Activated T-cell treated with anti-CD3 and anti-CD28 coated beads, Interleukin-2, amount 50 U/mL, for 24 hours (primary cell): ENCODE measurements at regions not wholly inside any gene's neighbourhood (a gene's known extent, or its start where the extent isn't known, plus 50 kb on each side); places are given as distances from the start of the nearest gene placed in this dataset.

Experiments used
- DNase-seq: peaks from one replicate; pipeline ENCODE4 v3.0.0-alpha.2; 2020
- H3K27ac Mint-ChIP-seq: 2 replicates; pipeline ENCODE4 v1.8.0; 2020; ENCODE audit warnings: mild to moderate bottlenecking, mixed read lengths
- H3K27me3 Mint-ChIP-seq: 2 replicates; pipeline ENCODE4 v1.8.0; 2020; ENCODE audit warnings: mixed read lengths
- H3K36me3 Mint-ChIP-seq: 2 replicates; pipeline ENCODE4 v1.8.0; 2020; ENCODE audit warnings: low read depth, mixed read lengths
- H3K4me1 Mint-ChIP-seq: 2 replicates; pipeline ENCODE4 v1.8.0; 2020; ENCODE audit warnings: low read depth, mixed read lengths
- H3K4me3 Mint-ChIP-seq: 2 replicates; pipeline ENCODE4 v1.8.0; 2020; ENCODE audit warnings: mild to moderate bottlenecking, moderate library complexity, mixed read lengths
- H3K9me3 Mint-ChIP-seq: 2 replicates; pipeline ENCODE4 v1.8.0; 2020; ENCODE audit warnings: mixed read lengths

GRCh38 chr4:148810461-148810860 lies 368.2 kb upstream of the NR3C2 start:
- H3K9me3 Mint-ChIP-seq = peaks cover 6% of the 10 kb centered on the region
- no peak overlapping the region for H3K4me3 Mint-ChIP-seq
- H3K4me1 Mint-ChIP-seq = no peaks in the 10 kb centered on the region
- no peaks in the 10 kb centered on the region for H3K36me3 Mint-ChIP-seq
- H3K27me3 Mint-ChIP-seq = peaks cover 3% of the 10 kb centered on the region
- H3K27ac Mint-ChIP-seq = no peak overlapping the region
- no peak for DNase-seq

DNA sequence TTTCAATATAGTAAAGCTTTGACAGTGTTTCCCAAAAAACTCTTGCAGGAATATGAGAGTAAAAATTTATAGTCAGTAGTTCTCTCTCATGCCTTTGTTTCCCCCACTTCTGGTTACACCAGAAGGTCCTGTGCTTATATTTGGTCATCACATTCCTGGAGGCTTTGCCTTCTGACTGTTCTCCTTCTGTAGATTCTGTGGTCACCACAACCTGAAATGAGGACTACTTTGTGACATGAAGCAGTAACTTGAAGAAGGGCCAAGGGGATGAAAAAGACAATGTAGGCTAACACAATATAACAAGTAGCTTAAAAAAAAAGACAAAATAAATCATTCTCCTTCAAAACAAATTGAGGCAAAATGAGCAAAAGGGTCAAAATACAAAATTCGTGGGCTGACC lies 366.2 kb upstream of the NR3C2 start:
- peaks cover 3% of the 10 kb centered on the region for H3K27me3 Mint-ChIP-seq
- peaks cover 6% of the 10 kb centered on the region for H3K9me3 Mint-ChIP-seq
- no peak overlapping the region for H3K27ac Mint-ChIP-seq
- H3K4me3 Mint-ChIP-seq = no peak overlapping the region
- no peak for DNase-seq
- H3K36me3 Mint-ChIP-seq = no peaks in the 10 kb centered on the region
- H3K4me1 Mint-ChIP-seq = no peaks in the 10 kb centered on the region

DNA sequence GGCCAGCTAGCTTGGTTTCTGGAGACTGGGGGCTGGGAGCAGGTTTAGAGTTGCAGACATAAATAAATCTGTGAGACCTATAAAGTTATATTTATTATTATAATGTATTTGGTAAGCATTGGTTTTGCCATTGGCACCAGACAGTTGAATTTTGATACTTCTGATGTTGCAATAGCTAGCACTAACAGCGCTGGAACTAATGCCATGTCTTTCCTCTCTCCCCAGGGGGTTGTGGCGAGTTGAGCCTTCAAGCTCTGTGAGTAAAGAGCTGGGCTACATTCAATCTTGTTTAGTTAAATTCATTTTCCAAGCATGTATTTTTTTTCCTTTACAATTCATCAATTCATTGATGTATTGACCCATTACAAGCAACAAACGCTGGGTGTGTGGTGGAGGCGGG lies 358.7 kb upstream of the NR3C2 start:
- H3K9me3 Mint-ChIP-seq = peaks cover 2% of the 10 kb centered on the region
- H3K36me3 Mint-ChIP-seq = no peaks in the 10 kb centered on the region
- H3K4me1 Mint-ChIP-seq = no peaks in the 10 kb centered on the region
- no peak for DNase-seq
- no peak overlapping the region for H3K4me3 Mint-ChIP-seq
- peaks cover 2% of the 10 kb centered on the region for H3K27me3 Mint-ChIP-seq
- no peak overlapping the region for H3K27ac Mint-ChIP-seq

DNA sequence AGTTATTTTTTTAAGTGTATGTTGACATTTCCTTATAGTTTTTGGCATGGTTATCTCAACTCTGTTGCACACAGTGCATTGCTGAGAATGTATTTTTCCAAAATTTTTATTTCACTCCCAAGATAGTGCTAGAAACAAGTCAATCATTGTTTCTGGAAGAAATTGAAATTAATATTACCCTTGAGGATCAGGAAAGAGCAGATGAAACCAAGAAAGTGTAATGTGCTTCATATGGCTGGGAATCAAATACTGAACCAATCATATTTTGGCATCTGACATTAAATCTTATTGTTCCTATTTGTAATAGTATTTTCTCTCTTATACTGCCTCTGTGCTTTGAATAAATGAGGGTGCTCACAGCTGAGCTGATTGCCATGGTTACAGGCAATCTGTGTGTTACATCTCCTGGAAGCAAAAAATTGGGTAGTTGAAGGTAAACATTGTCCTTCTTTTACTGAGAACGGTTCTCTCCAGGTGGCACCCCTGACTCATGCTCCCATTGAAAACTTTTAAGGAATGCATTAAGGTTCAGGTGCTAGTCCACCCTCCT lies 358.2 kb upstream of the NR3C2 start:
- DNase-seq = no peak
- Mint-ChIP-seq H3K27ac (no peak overlapping the region), H3K36me3 (no peaks in the 10 kb centered on the region), H3K27me3 (no peaks in the 10 kb centered on the region), H3K4me3 (no peak overlapping the region), H3K4me1 (no peaks in the 10 kb centered on the region), H3K9me3 (no peaks in the 10 kb centered on the region)

DNA sequence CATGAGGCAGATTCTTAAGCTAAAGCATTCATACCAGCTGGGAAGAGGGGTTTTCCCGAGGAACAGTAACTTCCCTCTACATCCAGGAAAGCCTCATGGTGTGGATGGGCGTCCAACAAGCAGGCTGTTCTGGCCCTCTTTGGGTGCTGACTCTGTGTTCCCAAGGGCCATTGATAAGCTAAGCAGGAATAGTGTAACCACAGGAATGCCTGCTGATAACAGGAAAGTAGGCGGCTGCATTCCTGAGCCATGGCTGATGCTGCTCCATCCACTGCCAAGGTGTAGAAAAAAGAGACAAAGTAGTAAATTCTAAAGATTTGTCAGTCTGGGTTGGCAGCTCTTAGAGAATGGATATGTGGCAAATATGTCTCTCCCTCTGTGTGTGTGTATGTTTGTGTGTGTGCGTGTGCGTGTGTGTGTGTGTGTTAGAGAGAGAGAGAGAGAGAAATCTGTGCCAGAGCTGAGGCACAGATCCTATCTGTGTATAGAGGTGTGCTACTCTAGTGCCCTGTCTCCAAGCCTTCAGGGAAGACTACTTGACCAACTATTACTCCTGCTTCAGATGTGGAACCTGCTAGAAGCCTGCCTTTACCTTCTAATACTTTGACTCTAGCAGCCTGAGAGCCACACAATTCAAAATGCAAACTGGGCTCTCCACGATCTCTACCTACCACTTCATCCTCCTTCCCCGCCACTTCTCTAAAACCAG lies 353.1 kb upstream of the NR3C2 start:
- no peaks in the 10 kb centered on the region for H3K36me3 Mint-ChIP-seq
- H3K27me3 Mint-ChIP-seq = no peaks in the 10 kb centered on the region
- H3K4me3 Mint-ChIP-seq = no peak overlapping the region
- H3K9me3 Mint-ChIP-seq = no peaks in the 10 kb centered on the region
- no peak for DNase-seq
- no peak overlapping the region for H3K27ac Mint-ChIP-seq
- H3K4me1 Mint-ChIP-seq = no peaks in the 10 kb centered on the region

- Mint-ChIP-seq H3K4me3 (no peak overlapping the region), H3K9me3 (no peaks in the 10 kb centered on the region), H3K36me3 (no peaks in the 10 kb centered on the region), H3K27ac (no peak overlapping the region), H3K27me3 (no peaks in the 10 kb centered on the region), H3K4me1 (no peaks in the 10 kb centered on the region)
- DNase-seq = no peak
Observed at GRCh38 chr4:148793221-148793620, 351.0 kb upstream of the NR3C2 start.

- Mint-ChIP-seq H3K36me3 (no peaks in the 10 kb centered on the region), H3K4me3 (no peak overlapping the region)
Observed at GRCh38 chr4:148790691-148791090, 348.5 kb upstream of the NR3C2 start.

GRCh38 chr4:148790246-148790645 lies 348.0 kb upstream of the NR3C2 start:
- Mint-ChIP-seq H3K27ac (no peak overlapping the region), H3K4me3 (no peak overlapping the region), H3K4me1 (no peaks in the 10 kb centered on the region), H3K27me3 (no peaks in the 10 kb centered on the region), H3K36me3 (no peaks in the 10 kb centered on the region), H3K9me3 (no peaks in the 10 kb centered on the region)
- no peak for DNase-seq

More at GRCh38 chr4:148790691-148791090, 348.5 kb upstream of the NR3C2 start:
- DNase-seq = no peak
- H3K27me3 Mint-ChIP-seq = no peaks in the 10 kb centered on the region
- H3K9me3 Mint-ChIP-seq = no peaks in the 10 kb centered on the region
- no peaks in the 10 kb centered on the region for H3K4me1 Mint-ChIP-seq
- no peak overlapping the region for H3K27ac Mint-ChIP-seq

DNA sequence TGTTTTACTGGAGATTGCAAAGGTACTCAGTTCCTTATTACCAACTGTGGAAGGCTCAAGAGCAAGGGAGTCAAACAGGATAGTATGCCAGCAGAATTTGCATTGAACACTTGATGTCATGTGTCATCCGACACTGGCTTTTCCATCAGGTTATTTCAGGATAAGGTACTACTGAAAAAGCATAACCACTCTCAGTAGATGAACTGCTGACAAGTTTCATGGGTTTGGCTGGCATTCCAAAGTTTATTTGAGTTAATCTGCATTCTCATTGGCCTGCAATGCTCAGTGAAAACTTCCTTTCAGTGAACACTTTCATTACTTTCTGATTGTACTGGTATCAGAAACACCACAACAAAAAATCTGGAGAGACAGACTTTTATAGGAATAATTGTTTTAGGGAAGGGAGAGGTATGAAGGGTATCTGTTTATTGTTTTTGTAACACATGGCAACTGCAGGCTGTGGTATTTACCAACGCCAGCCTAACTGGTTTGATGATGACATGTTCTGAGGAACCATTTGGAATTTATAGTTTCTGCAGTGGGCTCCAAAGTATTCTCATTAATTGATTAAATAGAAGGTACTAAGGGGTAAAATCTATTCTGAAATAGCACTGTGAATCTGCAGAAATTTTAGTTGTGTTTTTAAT lies 345.7 kb upstream of the NR3C2 start:
- no peak overlapping the region for H3K27ac Mint-ChIP-seq
- no peak for DNase-seq
- H3K36me3 Mint-ChIP-seq = no peaks in the 10 kb centered on the region
- H3K4me3 Mint-ChIP-seq = no peak overlapping the region
- H3K4me1 Mint-ChIP-seq = no peaks in the 10 kb centered on the region
- no peaks in the 10 kb centered on the region for H3K27me3 Mint-ChIP-seq
- no peaks in the 10 kb centered on the region for H3K9me3 Mint-ChIP-seq

DNA sequence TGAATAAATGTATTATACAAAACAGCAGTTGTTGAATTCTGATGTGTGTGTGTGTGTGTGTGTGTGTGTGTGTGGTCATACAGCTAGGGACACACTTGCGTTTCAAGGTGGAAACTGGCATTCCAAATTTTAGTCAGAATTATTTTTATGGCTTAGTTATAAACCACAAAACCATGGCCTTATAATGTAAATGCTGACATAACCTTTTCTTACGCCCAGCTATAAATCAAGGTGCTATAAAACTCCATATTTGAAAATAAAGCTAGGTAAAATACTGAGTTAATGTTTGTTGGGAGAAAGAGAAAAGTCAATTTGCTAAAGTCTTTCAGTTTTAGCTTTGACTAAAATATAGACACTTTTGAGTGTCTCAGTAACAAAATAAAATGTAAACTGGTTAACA lies 345.1 kb upstream of the NR3C2 start:
- no peaks in the 10 kb centered on the region for H3K4me1 Mint-ChIP-seq
- no peaks in the 10 kb centered on the region for H3K36me3 Mint-ChIP-seq
- no peak overlapping the region for H3K4me3 Mint-ChIP-seq
- DNase-seq = no peak
- H3K27ac Mint-ChIP-seq = no peak overlapping the region
- H3K27me3 Mint-ChIP-seq = no peaks in the 10 kb centered on the region
- no peaks in the 10 kb centered on the region for H3K9me3 Mint-ChIP-seq

- DNase-seq = no peak
- H3K4me1 Mint-ChIP-seq = no peaks in the 10 kb centered on the region
- H3K4me3 Mint-ChIP-seq = no peak overlapping the region
- no peaks in the 10 kb centered on the region for H3K36me3 Mint-ChIP-seq
- H3K27ac Mint-ChIP-seq = no peak overlapping the region
- H3K27me3 Mint-ChIP-seq = no peaks in the 10 kb centered on the region
- H3K9me3 Mint-ChIP-seq = no peaks in the 10 kb centered on the region
Observed at GRCh38 chr4:148786699-148787098, 344.5 kb upstream of the NR3C2 start.

DNA sequence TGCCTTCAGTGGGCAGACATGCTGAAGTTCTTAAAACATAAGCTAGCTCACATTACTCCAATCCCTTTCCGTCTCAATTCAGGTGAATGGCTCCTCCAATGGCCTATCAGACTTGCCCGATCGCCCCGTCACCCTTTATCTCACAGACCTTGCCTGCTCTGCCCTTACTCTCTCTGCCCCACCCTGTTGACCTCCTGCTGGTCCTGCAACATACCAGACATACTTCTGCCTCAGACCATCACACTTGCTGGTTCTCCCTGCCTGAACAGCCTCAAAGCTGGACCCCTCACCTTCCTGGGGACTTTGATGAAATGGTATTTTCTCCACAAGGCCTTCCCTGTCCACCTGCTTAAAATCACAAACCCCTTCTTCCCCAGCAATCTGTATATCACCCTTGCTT lies 340.1 kb upstream of the NR3C2 start:
- Mint-ChIP-seq H3K4me3 (no peak overlapping the region), H3K27me3 (no peaks in the 10 kb centered on the region), H3K9me3 (no peaks in the 10 kb centered on the region), H3K36me3 (no peaks in the 10 kb centered on the region), H3K27ac (no peak overlapping the region), H3K4me1 (no peaks in the 10 kb centered on the region)
- DNase-seq = no peak

DNA sequence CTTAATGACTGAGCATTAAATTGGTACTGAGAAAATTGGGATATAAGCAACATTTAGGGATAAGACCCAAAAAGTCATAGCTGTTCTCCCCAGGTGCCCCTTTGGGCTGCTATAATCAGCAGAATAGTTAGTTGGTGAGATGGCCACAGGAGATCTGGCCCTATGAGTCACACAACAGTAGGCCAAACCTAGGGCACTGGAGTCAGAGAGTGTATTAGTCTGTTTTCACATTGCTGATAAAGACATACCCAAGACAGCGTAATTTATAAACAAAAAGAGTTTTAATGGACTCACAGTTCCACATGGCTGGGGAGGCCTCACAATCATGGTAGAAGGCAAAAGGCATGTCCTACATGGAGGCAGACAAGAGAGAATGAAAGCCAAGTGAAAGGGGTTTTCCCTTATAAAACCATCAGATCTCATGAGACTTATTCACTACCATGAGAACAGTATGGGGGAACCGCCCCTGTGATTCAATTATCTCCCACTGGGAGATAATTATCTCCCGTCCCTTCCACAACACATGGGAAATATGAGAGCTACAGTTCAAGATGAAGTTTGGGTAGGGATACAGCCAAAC lies 338.3 kb upstream of the NR3C2 start:
- no peak overlapping the region for H3K4me3 Mint-ChIP-seq
- H3K9me3 Mint-ChIP-seq = no peaks in the 10 kb centered on the region
- no peak overlapping the region for H3K27ac Mint-ChIP-seq
- H3K4me1 Mint-ChIP-seq = no peaks in the 10 kb centered on the region
- no peaks in the 10 kb centered on the region for H3K36me3 Mint-ChIP-seq
- DNase-seq = no peak
- no peaks in the 10 kb centered on the region for H3K27me3 Mint-ChIP-seq

DNA sequence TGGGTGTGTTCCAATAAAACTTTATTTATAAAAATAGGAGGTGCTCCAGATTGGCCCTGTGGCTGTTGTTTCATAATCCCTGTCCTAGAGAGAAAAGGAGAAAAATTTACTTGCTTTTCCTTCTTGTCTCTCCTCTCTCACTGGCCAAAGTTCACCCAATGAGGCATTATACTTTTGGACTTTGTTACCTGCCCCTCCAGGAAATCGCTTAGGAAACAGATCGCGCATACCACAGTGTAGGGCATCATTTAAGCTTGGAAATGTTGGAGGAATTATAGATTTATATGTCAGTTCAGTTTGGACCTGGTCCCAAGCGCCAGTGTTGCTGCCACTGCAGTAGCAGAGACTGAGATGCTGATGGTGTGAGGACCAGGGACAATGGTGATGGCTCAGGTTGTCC lies 337.6 kb upstream of the NR3C2 start:
- Mint-ChIP-seq H3K36me3 (no peaks in the 10 kb centered on the region), H3K4me1 (no peaks in the 10 kb centered on the region), H3K27me3 (no peaks in the 10 kb centered on the region), H3K27ac (no peak overlapping the region), H3K4me3 (no peak overlapping the region), H3K9me3 (no peaks in the 10 kb centered on the region)
- DNase-seq = no peak

- Mint-ChIP-seq H3K9me3 (no peaks in the 10 kb centered on the region), H3K36me3 (no peaks in the 10 kb centered on the region), H3K4me1 (no peaks in the 10 kb centered on the region), H3K4me3 (no peak overlapping the region), H3K27me3 (no peaks in the 10 kb centered on the region), H3K27ac (no peak overlapping the region)
- DNase-seq = no peak
Observed at GRCh38 chr4:148778980-148779675, 336.9 kb upstream of the NR3C2 start.
